ENCODE measurements at regions not wholly inside any gene's neighbourhood (a gene's known extent, or its start where the extent isn't known, plus 50 kb on each side); places are given as distances from the start of the nearest gene placed in this dataset.

DNA sequence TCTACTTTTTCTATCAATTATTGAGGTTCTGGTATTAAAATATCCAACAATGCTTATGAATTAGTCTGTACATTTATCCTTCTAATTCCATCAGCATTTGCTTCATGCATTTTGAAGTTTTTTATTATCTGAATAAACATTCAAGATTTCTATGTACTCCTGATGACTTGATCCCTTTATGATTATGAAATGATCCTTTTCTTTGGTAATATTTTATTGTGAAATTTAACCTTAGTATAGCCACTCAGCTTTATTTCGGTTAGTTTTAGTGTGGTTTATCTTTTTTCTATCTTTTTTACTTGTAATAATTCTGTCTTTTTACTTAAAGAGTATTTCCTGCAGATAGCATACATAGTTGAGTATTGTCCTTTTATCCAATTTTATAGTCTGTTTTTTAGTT lies 106.6 kb downstream of the SNAPC1 start:
- no peak overlapping the region for H3K4me2 ChIP-seq (ENCODE audit: low read depth, low read length)
- no peak overlapping the region for H3K27ac ChIP-seq (ENCODE audit: insufficient read depth, low read length)
- intact Hi-C loops (cut with micrococcal nuclease), result no loop called here
- ATAC-seq (ENCODE audit: low read depth) (no peak), DNase-seq (no peak)
- CTCF ChIA-PET, result interaction anchor here (1.6 kb wide), 1 partner anchor 8 kb away, joined by 4 read pairs; no protein-coding TSS in a partner anchor
- H3K4me1 ChIP-seq (ENCODE audit: control insufficient read depth, insufficient read depth, low read length), result no peaks in the 10 kb centered on the region
- H3K79me1 ChIP-seq (ENCODE audit: low read depth in 1 of 2, low read length in 2 of 2), result no peaks in the 10 kb centered on the region
- H4K91ac ChIP-seq (ENCODE audit: insufficient read depth, low read depth, low read length), result no peak overlapping the region
- POLR2A ChIA-PET (ENCODE audit: unreplicated experiment), result no interaction called here
- no peak overlapping the region for H2AFZ ChIP-seq (replicated peaks; ENCODE audit: low read length, poor library complexity)
- H2AK9ac ChIP-seq (replicated peaks; ENCODE audit: low read depth, low read length, poor library complexity), result no peak overlapping the region
- no peak overlapping the region for H3K18ac ChIP-seq (ENCODE audit: low read depth, low read length)
- no peak overlapping the region for H3K9ac ChIP-seq (ENCODE audit: low read depth, low read length)
- no peak overlapping the region for H3K23ac ChIP-seq (ENCODE audit: low read depth, low read length)
- in situ Hi-C loops (cut with MboI; ENCODE audit: low sequenced_read_pairs), result no loop called here
- no peak overlapping the region for H2BK15ac ChIP-seq (ENCODE audit: low read depth, low read length)
- no peak overlapping the region for H2BK20ac ChIP-seq (ENCODE audit: low read depth, low read length)
- no peak overlapping the region for H2BK120ac ChIP-seq (ENCODE audit: low read depth, low read length)
- H2AK5ac ChIP-seq (ENCODE audit: low read depth, low read length), result no peak overlapping the region
- no peaks in the 10 kb centered on the region; the same call in 1 of the 2 replicates for H4K20me1 ChIP-seq (ENCODE audit: insufficient read depth, low read length)
- TF ChIP-seq, protein P1, sequence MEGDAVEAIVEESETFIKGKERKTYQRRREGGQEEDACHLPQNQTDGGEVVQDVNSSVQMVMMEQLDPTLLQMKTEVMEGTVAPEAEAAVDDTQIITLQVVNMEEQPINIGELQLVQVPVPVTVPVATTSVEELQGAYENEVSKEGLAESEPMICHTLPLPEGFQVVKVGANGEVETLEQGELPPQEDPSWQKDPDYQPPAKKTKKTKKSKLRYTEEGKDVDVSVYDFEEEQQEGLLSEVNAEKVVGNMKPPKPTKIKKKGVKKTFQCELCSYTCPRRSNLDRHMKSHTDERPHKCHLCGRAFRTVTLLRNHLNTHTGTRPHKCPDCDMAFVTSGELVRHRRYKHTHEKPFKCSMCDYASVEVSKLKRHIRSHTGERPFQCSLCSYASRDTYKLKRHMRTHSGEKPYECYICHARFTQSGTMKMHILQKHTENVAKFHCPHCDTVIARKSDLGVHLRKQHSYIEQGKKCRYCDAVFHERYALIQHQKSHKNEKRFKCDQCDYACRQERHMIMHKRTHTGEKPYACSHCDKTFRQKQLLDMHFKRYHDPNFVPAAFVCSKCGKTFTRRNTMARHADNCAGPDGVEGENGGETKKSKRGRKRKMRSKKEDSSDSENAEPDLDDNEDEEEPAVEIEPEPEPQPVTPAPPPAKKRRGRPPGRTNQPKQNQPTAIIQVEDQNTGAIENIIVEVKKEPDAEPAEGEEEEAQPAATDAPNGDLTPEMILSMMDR (conservative IDR thresholded peaks at IDR 0.05; ENCODE audit: low read depth, low read length), result no peak
- TF ChIP-seq MXI1 (IDR thresholded peaks at IDR 0.05; ENCODE audit: borderline replicate concordance, low read depth, low read length), result no peak
- TF ChIP-seq RAD21 (IDR thresholded peaks at IDR 0.05; ENCODE audit: low read length), result no peak
- no peak for TF ChIP-seq FOS (IDR thresholded peaks at IDR 0.05; ENCODE audit: low read depth, low read length)
- no peak for TF ChIP-seq MAFK (IDR thresholded peaks at IDR 0.05; ENCODE audit: low read depth, low read length)
- no peak for TF ChIP-seq NFE2L2 (IDR thresholded peaks at IDR 0.05; ENCODE audit: low read depth, low read length)
- TF ChIP-seq, protein P2, sequence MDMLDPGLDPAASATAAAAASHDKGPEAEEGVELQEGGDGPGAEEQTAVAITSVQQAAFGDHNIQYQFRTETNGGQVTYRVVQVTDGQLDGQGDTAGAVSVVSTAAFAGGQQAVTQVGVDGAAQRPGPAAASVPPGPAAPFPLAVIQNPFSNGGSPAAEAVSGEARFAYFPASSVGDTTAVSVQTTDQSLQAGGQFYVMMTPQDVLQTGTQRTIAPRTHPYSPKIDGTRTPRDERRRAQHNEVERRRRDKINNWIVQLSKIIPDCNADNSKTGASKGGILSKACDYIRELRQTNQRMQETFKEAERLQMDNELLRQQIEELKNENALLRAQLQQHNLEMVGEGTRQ (IDR thresholded peaks at IDR 0.05; ENCODE audit: low read depth, low read length), result no peak
- no peak for TF ChIP-seq MAZ (IDR thresholded peaks at IDR 0.05; ENCODE audit: borderline replicate concordance, low read depth, low read length)
- no peak for TF ChIP-seq RFX5 (IDR thresholded peaks at IDR 0.05; ENCODE audit: low read depth, low read length)
- no peak for TF ChIP-seq POLR2A (IDR thresholded peaks at IDR 0.05; ENCODE audit: low read depth, low read length)
- no peak for TF ChIP-seq RCOR1 (IDR thresholded peaks at IDR 0.05; ENCODE audit: insufficient replicate concordance, low read length)
- TF ChIP-seq SMC3 (IDR thresholded peaks at IDR 0.05; ENCODE audit: low read depth, low read length), result no peak
- no peak for TF ChIP-seq CEBPB (IDR thresholded peaks at IDR 0.05; ENCODE audit: low read depth, low read length)
- TF ChIP-seq BHLHE40 (IDR thresholded peaks at IDR 0.05; ENCODE audit: low read depth, low read length), result no peak
- no peak for TF ChIP-seq CHD1 (IDR thresholded peaks at IDR 0.05; ENCODE audit: low read depth, low read length)
- TF ChIP-seq, protein P3, sequence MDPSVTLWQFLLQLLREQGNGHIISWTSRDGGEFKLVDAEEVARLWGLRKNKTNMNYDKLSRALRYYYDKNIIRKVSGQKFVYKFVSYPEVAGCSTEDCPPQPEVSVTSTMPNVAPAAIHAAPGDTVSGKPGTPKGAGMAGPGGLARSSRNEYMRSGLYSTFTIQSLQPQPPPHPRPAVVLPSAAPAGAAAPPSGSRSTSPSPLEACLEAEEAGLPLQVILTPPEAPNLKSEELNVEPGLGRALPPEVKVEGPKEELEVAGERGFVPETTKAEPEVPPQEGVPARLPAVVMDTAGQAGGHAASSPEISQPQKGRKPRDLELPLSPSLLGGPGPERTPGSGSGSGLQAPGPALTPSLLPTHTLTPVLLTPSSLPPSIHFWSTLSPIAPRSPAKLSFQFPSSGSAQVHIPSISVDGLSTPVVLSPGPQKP (IDR thresholded peaks at IDR 0.05; ENCODE audit: borderline replicate concordance, low read depth, low read length), result no peak
- no peaks in the 10 kb centered on the region for H3K36me3 ChIP-seq (ENCODE audit: control insufficient read depth, insufficient read depth, low read length)
- no peak overlapping the region for H3K56ac ChIP-seq (ENCODE audit: extremely low read depth, insufficient read depth, low read length)
- H3K14ac ChIP-seq (replicated peaks; ENCODE audit: low read depth, low read length), result no peak overlapping the region
- no peak overlapping the region for H3K4me3 ChIP-seq (ENCODE audit: insufficient read depth, low read depth, low read length)
- BruUV-seq (replicated peaks), result no TSS peak
- no peak overlapping the region for H4K5ac ChIP-seq (ENCODE audit: low read depth, low read length)
- H3K27me3 ChIP-seq (ENCODE audit: control insufficient read depth, insufficient read depth, low read length), result peaks cover 4% of the 10 kb centered on the region
- no peak overlapping the region for H4K8ac ChIP-seq (ENCODE audit: low read depth in 2 of 2, low read length in 2 of 2)
- no peak overlapping the region for H3K4ac ChIP-seq (ENCODE audit: low read depth, low read length)
- WGBS, 2 experiments (ENCODE audit: extremely low coverage in 2 of 2, insufficient read length in 1 of 2), result no CpG with 5 or more reads among the region's 1 CpG
- H3K9me3 ChIP-seq (ENCODE audit: control insufficient read depth, insufficient read depth, low read length), result peaks cover 2% of the 10 kb centered on the region; the same call in 1 of the 2 replicates
- H2BK5ac ChIP-seq (ENCODE audit: low read depth, low read length, poor library complexity, severe bottlenecking), result no peak overlapping the region
- no peaks in the 10 kb centered on the region for H3K9me1 ChIP-seq (ENCODE audit: insufficient read depth, low read length)
- dilution Hi-C loops (cut with HindIII; ENCODE audit: low sequenced_read_pairs, unreplicated experiment), result no loop called here

All from IMR-90 (cell line).